ENCODE measurements at regions not wholly inside any gene's neighbourhood (a gene's known extent, or its start where the extent isn't known, plus 50 kb on each side); places are given as distances from the start of the nearest gene placed in this dataset.

DNA sequence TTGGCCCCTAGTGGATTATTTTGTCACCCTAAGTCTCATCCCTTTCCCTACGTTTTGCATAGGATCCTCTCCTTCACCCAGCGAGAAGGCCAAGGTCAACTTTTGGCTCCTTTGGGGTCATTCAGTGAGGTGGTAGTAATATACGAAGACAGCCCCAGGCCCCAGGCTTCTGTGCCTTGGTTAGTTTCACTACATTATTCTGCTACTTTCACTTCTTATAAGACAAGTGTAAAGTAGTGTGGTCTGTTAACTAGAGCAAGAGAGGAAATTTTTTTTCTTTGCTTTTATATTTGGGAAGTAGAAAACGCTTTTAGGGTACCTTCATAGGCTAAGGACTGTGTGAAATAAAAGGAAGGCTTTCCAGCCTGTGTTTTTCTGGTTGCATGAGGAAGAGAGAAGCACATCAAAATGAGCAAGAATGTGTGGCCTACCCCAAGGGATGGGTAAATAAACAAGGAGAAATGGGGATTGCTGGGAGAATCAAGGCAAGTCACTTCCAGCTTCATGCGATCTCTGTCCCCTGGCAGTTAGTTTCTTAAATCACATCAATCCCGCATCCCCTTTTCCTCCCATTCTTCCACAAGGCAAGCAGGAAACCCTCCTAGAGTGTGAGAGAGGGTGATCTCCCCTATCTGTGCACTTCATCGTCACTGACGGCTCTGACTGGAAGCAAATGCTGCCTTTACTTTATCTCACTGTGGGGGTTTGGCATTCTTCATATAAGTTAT is 677.0 kb upstream of the WWC1 start:
- no peak for DNase-seq

DNA sequence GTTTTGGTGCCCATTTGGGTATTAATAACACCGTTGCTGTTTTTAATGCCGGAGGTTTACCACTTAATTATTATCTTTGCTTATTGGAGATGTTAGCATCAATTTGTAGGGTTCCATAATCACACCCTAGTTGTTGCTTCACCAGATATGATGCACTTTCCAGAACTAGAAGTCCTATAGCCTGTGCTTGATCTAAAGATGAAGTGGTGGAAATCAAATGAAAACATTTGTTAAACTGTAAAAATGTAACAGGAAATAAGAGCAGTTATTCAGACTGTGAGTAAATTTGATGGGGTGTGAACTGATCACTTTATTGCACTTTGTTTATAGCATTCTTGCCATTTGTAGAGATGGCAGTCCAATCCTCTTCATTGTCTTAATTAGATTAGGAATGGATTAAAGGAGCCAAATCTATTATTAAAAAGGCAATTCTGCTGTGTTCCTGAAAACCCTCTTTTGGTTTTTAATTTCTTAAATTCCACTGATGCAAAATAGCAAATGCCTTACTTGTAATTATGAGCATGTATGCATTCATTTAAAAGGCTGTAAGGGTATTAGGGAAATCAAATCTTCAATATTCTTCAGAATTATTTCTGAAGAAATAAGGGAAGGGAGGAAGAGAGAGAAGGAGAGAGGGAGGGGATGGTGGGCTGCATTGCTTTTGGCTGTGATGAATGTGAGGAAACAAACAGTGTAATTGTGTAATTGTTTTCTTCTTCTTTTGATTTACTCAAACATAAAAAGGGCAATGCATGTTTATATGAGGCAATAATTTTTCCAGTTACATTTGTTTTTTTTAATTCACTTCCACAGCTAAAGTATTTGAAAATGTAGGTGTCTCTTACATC is 675.2 kb upstream of the WWC1 start:
- DNase-seq: no peak

DNA sequence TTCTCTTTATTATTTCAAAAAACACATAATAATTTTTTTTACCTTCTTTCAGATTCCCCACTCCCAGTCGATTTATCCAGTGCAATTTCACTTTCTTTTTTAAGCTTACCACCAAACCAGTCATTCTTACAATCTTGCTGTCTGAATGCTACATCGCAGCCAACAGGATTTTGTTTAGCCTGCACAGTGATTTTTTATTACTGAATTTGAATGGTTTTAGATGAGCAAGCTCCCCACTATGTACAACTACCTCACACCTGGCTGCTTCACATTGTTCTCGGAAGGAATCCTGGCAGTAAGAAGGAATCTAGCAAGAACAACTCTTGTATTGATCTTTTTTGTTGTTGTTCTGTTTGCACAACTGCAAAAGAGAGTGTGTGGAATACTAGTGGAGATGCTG is 668.1 kb upstream of the WWC1 start:
- DNase-seq: no peak

- DNase-seq: no peak
Measured at GRCh38 chr5:167624053-167624452, 667.4 kb upstream of the WWC1 start.

DNA sequence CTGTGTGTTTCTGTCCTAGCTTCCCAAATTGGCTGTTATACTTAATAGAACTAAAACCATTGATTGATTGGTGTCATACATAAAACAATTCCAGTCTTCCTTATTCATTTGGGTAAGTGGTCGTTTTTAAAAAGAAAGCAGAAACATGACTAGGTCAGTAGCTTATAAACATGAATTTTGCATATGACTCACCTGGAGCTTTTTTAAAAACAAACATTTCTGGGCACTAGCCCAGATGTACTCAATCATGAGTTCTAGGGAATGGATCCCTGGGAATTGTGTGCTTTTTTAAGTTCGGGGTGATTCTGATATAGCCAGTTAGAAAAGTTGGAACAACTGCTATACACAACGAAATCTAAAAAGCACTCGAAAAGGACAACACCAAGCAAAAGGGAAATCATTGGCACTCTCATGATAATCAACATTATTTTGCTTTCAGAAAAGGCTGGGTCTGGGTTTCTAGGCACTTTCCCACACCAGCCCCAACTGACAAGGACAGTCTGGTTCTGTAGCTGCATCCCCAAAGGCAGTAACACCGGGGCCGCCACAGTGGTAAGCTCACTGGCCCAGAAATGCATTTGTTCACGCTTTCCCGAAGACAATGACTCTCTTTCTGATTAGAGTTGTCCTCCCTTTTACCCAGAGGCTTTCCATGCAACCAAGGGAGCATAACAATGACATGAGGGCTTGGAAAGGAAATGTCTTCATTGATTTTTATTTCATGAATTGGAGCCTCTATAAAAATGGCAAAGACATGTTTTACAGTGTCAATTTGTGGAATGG is 664.9 kb upstream of the WWC1 start:
- no peak for DNase-seq

- DNase-seq: no peak
Measured at GRCh38 chr5:167629634-167630033, 661.8 kb upstream of the WWC1 start.

DNA sequence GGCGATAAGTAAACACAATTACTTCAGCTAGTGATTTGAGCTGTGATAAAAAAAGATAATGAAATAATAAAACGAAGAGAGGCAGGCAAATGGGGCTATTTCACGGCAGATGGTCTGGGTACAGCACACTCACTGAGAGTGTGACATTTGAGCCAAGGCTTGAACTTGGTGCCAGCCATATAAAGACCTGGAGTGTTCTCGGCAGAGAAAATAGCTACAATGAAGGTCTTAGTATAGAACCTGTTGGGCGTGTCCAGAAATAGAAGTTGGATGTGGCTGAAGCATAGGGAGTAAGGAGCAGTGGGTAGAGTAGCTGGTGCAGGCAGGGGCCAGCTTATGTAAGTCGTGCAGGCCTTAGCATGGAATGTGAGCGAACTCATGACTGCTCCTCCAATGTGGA is 660.3 kb upstream of the WWC1 start:
- DNase-seq: no peak

GRCh38 chr5:167633114-167633513 is 658.3 kb upstream of the WWC1 start:
- no peak for DNase-seq

- no peak for DNase-seq
Measured at GRCh38 chr5:167633931-167634341, 657.5 kb upstream of the WWC1 start.

- no peak for DNase-seq
Measured at GRCh38 chr5:167634432-167634831, 657.0 kb upstream of the WWC1 start.

DNA sequence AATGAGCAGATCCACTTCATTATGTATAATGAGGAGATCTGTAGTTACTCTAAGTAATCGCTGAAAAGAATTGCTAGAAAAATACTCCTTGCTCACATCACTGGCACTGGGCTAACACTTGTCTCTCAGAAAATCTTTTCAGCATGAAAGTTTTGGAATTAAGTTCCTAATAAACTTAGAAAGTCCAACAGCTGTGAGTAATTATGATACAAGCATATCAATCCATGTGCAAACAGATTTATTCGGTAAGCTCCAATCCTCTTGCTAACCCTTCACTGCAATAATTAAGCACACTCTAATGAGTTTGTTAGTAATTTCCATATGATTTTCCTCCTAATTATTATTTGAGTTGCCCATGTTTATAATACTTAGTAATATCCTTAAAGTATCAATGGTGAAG is 652.6 kb upstream of the WWC1 start:
- DNase-seq: no peak

GRCh38 chr5:167639273-167639672 is 652.2 kb upstream of the WWC1 start:
- DNase-seq: no peak

DNA sequence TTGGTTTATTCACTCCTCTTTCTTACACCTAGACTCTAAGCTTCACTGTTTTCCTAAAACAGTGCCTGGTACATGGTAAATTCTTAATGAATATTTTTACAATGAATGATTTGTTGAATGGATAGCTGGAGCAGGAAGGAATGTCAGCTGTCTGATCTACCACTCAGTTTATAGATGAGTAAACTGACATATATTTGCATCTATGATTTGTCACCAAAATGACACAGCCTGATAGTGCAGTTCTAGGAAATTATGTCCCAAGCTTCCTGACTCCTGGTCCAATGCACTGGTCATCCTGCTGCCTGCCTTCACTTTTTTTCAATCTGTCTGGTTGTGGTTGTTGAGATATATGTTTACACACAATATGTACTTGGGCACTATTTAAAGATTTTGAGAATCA is 651.7 kb upstream of the WWC1 start:
- no peak for DNase-seq

GRCh38 chr5:167642181-167642580 is 649.3 kb upstream of the WWC1 start:
- DNase-seq: no peak

- DNase-seq: no peak
Measured at GRCh38 chr5:167642779-167643517, 648.5 kb upstream of the WWC1 start.

GRCh38 chr5:167643631-167644280 is 647.7 kb upstream of the WWC1 start:
- no peak for DNase-seq

DNA sequence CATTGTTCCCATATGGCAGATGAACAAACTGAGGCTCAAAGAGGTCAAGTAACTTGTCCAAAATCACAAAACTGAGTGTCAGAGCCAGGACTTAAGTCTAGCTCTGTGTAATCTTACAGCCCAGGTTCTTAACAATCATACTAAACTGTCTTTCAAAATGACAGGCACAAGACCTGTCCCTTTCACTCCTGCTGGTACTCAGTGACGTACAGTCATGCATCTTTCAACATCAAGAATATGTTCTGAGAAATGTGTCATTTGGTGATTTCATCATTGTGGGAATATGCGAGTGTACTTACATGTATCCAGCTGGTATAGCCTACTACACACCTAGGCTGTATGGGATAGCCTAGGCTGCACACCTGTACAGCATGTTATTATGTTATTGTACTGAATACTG is 646.8 kb upstream of the WWC1 start:
- no peak for DNase-seq

DNA sequence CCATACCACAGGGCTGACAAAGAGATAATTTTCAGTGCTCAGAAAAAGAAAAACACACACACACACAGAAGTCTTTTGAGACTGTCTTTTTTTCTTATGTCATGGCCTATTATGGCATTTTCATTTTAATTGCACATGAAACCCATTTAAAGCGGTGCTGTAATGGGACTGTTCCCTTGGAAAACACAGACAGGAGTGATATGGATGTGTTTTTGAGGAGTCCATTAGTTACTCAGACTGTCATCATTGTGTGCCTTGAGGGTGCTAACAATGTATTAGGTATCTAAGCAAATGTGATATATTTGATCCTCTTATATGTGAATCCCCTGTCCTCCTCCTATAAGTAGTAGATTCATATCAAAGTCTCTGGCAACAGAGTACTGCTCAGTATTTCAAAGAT is 642.0 kb upstream of the WWC1 start:
- no peak for DNase-seq

GRCh38 chr5:167652690-167653089 is 638.8 kb upstream of the WWC1 start:
- no peak for DNase-seq

DNA sequence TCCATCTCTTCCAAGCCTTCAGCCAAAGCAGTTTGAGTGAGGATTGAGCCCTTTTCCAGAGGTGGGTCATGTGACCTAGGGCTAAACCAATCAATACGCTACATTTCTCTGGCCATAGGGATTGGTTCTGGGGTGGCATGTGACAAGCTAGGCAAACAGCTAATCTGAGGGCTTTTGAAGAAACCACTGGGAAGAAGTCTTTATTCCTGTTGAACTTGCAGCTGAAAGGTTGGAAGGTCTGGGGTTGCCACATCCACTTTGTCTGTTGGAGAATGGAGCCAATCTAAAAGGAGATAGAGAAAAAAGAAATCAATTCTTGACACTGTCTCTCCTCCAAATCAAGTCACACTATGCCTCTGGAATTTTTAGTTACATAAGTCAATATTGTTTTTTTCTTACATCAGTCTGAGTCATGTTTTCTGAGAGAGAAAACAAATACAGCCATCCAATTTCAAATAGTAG is 637.8 kb upstream of the WWC1 start:
- no peak for DNase-seq

GRCh38 chr5:167657016-167657415 is 634.4 kb upstream of the WWC1 start:
- DNase-seq: no peak

- DNase-seq: no peak
Measured at GRCh38 chr5:167658889-167659288, 632.6 kb upstream of the WWC1 start.
